ENCODE measurements at regions not wholly inside any gene's neighbourhood (a gene's known extent, or its start where the extent isn't known, plus 50 kb on each side); places are given as distances from the start of the nearest gene placed in this dataset.

DNA sequence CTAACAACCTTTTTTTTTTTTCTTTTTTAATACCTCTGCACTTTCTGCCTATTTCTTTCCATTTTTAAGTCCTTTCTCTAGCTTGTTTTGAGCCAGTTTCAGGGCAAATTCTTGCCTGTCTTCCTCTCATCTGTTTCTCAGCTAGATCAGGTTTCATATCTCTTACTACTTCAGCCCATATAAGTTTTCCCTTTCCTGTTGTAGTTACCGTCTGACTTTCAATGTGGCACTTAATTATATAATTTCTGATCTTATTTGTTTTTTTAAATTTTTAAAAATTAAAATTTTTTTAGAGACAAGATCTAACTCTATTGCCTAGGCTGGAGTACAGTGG is 104.7 kb upstream of the ELL2 start:
- no peaks in the 10 kb centered on the region for H3K36me3 ChIP-seq (ENCODE audit: insufficient read depth, low read length)
- H3K9me3 Mint-ChIP-seq = no peaks in the 10 kb centered on the region
- TF ChIP-seq, protein P1, sequence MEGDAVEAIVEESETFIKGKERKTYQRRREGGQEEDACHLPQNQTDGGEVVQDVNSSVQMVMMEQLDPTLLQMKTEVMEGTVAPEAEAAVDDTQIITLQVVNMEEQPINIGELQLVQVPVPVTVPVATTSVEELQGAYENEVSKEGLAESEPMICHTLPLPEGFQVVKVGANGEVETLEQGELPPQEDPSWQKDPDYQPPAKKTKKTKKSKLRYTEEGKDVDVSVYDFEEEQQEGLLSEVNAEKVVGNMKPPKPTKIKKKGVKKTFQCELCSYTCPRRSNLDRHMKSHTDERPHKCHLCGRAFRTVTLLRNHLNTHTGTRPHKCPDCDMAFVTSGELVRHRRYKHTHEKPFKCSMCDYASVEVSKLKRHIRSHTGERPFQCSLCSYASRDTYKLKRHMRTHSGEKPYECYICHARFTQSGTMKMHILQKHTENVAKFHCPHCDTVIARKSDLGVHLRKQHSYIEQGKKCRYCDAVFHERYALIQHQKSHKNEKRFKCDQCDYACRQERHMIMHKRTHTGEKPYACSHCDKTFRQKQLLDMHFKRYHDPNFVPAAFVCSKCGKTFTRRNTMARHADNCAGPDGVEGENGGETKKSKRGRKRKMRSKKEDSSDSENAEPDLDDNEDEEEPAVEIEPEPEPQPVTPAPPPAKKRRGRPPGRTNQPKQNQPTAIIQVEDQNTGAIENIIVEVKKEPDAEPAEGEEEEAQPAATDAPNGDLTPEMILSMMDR (IDR thresholded peaks at IDR 0.05) = no peak
- no peaks in the 10 kb centered on the region for H3K4me1 ChIP-seq (ENCODE audit: insufficient read depth, low read length)
- intact Hi-C loops (cut with DNase I, micrococcal nuclease) = no loop called here
- ChIA-PET CTCF (no interaction called here), POLR2A (no interaction called here)
- H3K27ac Mint-ChIP-seq = no peak overlapping the region
- H3K27me3 Mint-ChIP-seq = no peaks in the 10 kb centered on the region
- H3K27ac ChIP-seq (ENCODE audit: low read depth in 1 of 2, low read length in 2 of 2) = no peak overlapping the region
- no peaks in the 10 kb centered on the region for H3K9me3 ChIP-seq (ENCODE audit: control insufficient read depth in 1 of 2, insufficient read depth in 1 of 2, low read length in 2 of 2)
- H3K4me1 Mint-ChIP-seq (ENCODE audit: low read depth) = no peaks in the 10 kb centered on the region
- DNase-seq (no peak), ATAC-seq (ENCODE audit: poor library complexity) (no peak)
- H3K36me3 Mint-ChIP-seq (ENCODE audit: low read depth) = no peaks in the 10 kb centered on the region
- no peaks in the 10 kb centered on the region for H3K27me3 ChIP-seq (ENCODE audit: control insufficient read depth in 1 of 2, insufficient read depth in 2 of 2, low read length in 2 of 2)
- H3K4me3 Mint-ChIP-seq = no peak overlapping the region
- H3K4me3 ChIP-seq (ENCODE audit: low read length) = no peak overlapping the region

DNA sequence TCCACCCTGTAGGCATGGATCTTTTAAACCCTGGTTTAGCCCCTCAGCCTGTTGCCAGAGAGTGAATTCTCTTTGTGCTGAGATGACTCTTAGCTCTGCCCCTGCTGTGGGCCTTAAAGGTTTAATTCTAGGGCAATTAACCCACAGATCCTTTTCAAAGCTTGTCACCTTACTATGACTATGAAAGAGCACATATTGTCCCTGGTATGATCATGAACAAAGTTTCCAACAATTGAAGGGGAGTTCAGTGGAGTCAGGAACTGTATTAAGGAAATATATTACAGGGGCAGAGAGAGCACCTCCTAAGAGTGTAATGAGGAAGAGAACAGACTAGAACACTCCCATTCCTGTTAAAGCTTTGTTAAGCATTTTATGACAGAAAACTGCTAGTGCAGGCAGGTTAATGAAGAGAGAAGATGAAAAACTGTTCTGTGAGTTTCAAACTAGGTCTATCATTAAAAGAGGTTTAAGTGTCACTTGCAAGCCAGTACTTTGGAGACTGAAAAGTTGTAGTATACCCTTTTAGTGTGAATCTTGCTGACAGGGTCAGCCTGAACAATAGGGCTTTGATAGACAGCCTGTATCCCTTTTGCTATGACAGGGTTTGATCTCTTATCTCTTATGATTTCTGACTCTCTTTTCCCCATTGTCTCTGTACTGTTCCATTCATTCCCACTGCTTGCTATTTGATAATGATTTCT is 104.2 kb upstream of the ELL2 start:
- H3K9me3 ChIP-seq (ENCODE audit: control insufficient read depth in 1 of 2, insufficient read depth in 1 of 2, low read length in 2 of 2) = no peaks in the 10 kb centered on the region
- H3K4me1 ChIP-seq (ENCODE audit: insufficient read depth, low read length) = no peaks in the 10 kb centered on the region
- Mint-ChIP-seq H3K4me1 (ENCODE audit: low read depth) (no peaks in the 10 kb centered on the region), H3K27me3 (no peaks in the 10 kb centered on the region), H3K4me3 (no peak overlapping the region), H3K27ac (no peak overlapping the region), H3K9me3 (no peaks in the 10 kb centered on the region), H3K36me3 (ENCODE audit: low read depth) (no peaks in the 10 kb centered on the region)
- ChIA-PET CTCF (interaction anchor here (1.2 kb wide), 1 partner anchor 10 kb away, joined by 6 read pairs; no protein-coding TSS in a partner anchor), POLR2A (no interaction called here)
- H3K27me3 ChIP-seq (ENCODE audit: control insufficient read depth in 1 of 2, insufficient read depth in 2 of 2, low read length in 2 of 2) = no peaks in the 10 kb centered on the region
- H3K27ac ChIP-seq (ENCODE audit: low read depth in 1 of 2, low read length in 2 of 2) = no peak overlapping the region
- TF ChIP-seq, protein P1 (IDR thresholded peaks at IDR 0.05) = no peak
- no peak for DNase-seq
- ATAC-seq (ENCODE audit: poor library complexity) = no peak
- no peaks in the 10 kb centered on the region for H3K36me3 ChIP-seq (ENCODE audit: insufficient read depth, low read length)
- H3K4me3 ChIP-seq (ENCODE audit: low read length) = no peak overlapping the region
- intact Hi-C loops (cut with DNase I, micrococcal nuclease) = no loop called here

DNA sequence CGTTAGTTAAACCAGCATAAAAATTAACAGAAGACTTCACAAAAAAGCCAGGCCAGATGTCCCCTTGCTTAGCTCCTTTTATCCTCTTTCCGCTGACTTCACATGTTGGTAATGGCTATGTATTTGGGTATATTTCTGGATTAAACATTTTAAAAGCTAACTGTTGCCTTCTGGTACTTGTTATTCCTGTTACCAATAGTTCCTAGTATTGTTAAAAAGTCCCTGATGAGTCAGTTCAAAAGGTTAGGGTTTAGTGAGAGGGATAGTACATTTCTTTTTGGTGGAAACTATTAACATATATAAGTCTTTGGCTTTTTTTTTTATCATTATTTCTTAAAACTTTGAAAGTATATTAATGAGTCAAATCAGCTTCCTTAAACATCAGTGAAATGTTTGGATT is 103.2 kb upstream of the ELL2 start:
- DNase-seq (no peak), ATAC-seq (ENCODE audit: poor library complexity) (no peak)
- H3K9me3 ChIP-seq (ENCODE audit: control insufficient read depth in 1 of 2, insufficient read depth in 1 of 2, low read length in 2 of 2) = no peaks in the 10 kb centered on the region
- no peaks in the 10 kb centered on the region for H3K4me1 Mint-ChIP-seq (ENCODE audit: low read depth)
- no peaks in the 10 kb centered on the region for H3K27me3 Mint-ChIP-seq
- no peak overlapping the region for H3K27ac Mint-ChIP-seq
- intact Hi-C loops (cut with DNase I, micrococcal nuclease) = no loop called here
- no peaks in the 10 kb centered on the region for H3K27me3 ChIP-seq (ENCODE audit: control insufficient read depth in 1 of 2, insufficient read depth in 2 of 2, low read length in 2 of 2)
- H3K4me3 Mint-ChIP-seq = no peak overlapping the region
- ChIA-PET POLR2A (no interaction called here), CTCF (interaction anchor here (1.2 kb wide), 1 partner anchor 9 kb away, joined by 6 read pairs; no protein-coding TSS in a partner anchor)
- no peaks in the 10 kb centered on the region for H3K9me3 Mint-ChIP-seq
- H3K36me3 ChIP-seq (ENCODE audit: insufficient read depth, low read length) = no peaks in the 10 kb centered on the region
- TF ChIP-seq, protein P1 (IDR thresholded peaks at IDR 0.05) = no peak
- H3K27ac ChIP-seq (ENCODE audit: low read depth in 1 of 2, low read length in 2 of 2) = no peak overlapping the region
- no peaks in the 10 kb centered on the region for H3K36me3 Mint-ChIP-seq (ENCODE audit: low read depth)
- H3K4me3 ChIP-seq (ENCODE audit: low read length) = no peak overlapping the region
- H3K4me1 ChIP-seq (ENCODE audit: insufficient read depth, low read length) = no peaks in the 10 kb centered on the region

All from CD4-positive, alpha-beta T cell (primary cell).